Stimulated activated CD4-positive, alpha-beta T cell treated with anti-CD3 and anti-CD28 coated beads, Interleukin-1b, Interleukin-23, amount 100 ng/mL, for 4 hours (primary cell): ENCODE measurements at regions not wholly inside any gene's neighbourhood (a gene's known extent, or its start where the extent isn't known, plus 50 kb on each side); places are given as distances from the start of the nearest gene placed in this dataset.
A peak's percentile ranks its signal among the peaks of the same experiment; 100 is the strongest.
"Not testable (repeated sequence)": the region's sequence is repeated elsewhere in the genome, so short reads cannot be mapped to it uniquely, and the experiment has no call there.

Experiments
- DNase-seq, 2 donors: peaks; one replicate each; pipeline ENCODE4 v3.0.0-alpha.2; 2020; ENCODE audit warnings: low read depth in 2 of 2

- no peak for DNase-seq
Observed at GRCh38 chr2:106009096-106009495, 185.0 kb downstream of the UXS1 start.

- no peak for DNase-seq
Observed at GRCh38 chr2:106004851-106005250, 189.2 kb downstream of the UXS1 start.

GRCh38 chr2:105999211-105999989 is 194.7 kb downstream of the UXS1 start:
- no peak for DNase-seq

- DNase-seq, result no peak
Observed at GRCh38 chr2:105997711-105998110, 196.4 kb downstream of the UXS1 start.

- no peak for DNase-seq
Observed at GRCh38 chr2:105990624-105991023, 203.5 kb downstream of the UXS1 start.

- not testable (repeated sequence) for DNase-seq
Observed at GRCh38 chr2:105989803-105990202, 204.3 kb downstream of the UXS1 start.

- DNase-seq, result no peak
Observed at GRCh38 chr2:105989070-105989469, 205.0 kb downstream of the UXS1 start.

- no peak for DNase-seq
Observed at GRCh38 chr2:105977807-105978206, 216.3 kb downstream of the UXS1 start.

GRCh38 chr2:105977212-105977611 is 216.9 kb downstream of the UXS1 start:
- peak in 1 of 2 donors; percentile 1 for DNase-seq

- DNase-seq, result no peak
Observed at GRCh38 chr2:105974812-105975211, 219.3 kb downstream of the UXS1 start.

GRCh38 chr2:105972927-105973326 is 221.2 kb downstream of the UXS1 start:
- DNase-seq, result no peak

GRCh38 chr2:105972246-105972645 is 221.9 kb downstream of the UXS1 start:
- DNase-seq, result no peak

GRCh38 chr2:105969552-105969951 is 224.5 kb downstream of the UXS1 start:
- no peak for DNase-seq

- DNase-seq, result no peak
Observed at GRCh38 chr2:105962221-105962620, 217.5 kb downstream of the NCK2 start.

- no peak for DNase-seq
Observed at GRCh38 chr2:105961599-105962146, 217.0 kb downstream of the NCK2 start.

GRCh38 chr2:105959357-105959756 is 214.6 kb downstream of the NCK2 start:
- no peak for DNase-seq

- DNase-seq, result no peak
Observed at GRCh38 chr2:105954891-105955290, 210.2 kb downstream of the NCK2 start.

- no peak for DNase-seq
Observed at GRCh38 chr2:105953942-105954341, 209.2 kb downstream of the NCK2 start.

GRCh38 chr2:105952131-105952530 is 207.4 kb downstream of the NCK2 start:
- DNase-seq, result no peak

GRCh38 chr2:105951384-105951694 is 206.6 kb downstream of the NCK2 start:
- no peak for DNase-seq

- DNase-seq, result no peak
Observed at GRCh38 chr2:105950521-105951383, 206.0 kb downstream of the NCK2 start.

- DNase-seq, result no peak
Observed at GRCh38 chr2:105943977-105944376, 199.3 kb downstream of the NCK2 start.
